Medulla oblongata (tissue), 1 donor: ENCODE measurements at regions not wholly inside any gene's neighbourhood (a gene's known extent, or its start where the extent isn't known, plus 50 kb on each side); places are given as distances from the start of the nearest gene placed in this dataset.
"Not testable (repeated sequence)": the region's sequence is repeated elsewhere in the genome, so short reads cannot be mapped to it uniquely, and the experiment has no call there.

Experiments
- DNase-seq: peaks from one replicate; pipeline ENCODE4 v3.0.0-alpha.2; 2015; ENCODE audit errors: extremely low spot score

DNA sequence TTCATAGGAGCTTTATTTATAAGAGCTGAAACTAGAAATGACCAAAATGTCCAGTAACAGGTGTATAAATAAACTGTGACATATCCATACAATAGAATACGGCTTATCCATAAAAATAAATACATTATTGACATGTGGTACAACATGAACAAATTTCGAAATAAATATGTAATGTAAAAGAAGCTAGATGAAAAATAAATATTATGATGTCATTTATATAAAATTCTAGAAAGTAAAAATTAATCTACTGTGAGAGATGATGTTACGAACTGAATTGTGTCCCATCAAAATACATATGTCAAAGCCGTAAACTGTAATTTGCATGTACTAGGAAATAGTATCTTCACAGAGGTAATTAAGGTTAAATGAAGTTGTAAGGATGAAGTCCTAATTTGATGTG, 1104.9 kb downstream of the NSUN3 start:
- DNase-seq, result no peak

GRCh38 chr3:95168526-95168925, 1105.7 kb downstream of the NSUN3 start:
- no peak for DNase-seq

DNA sequence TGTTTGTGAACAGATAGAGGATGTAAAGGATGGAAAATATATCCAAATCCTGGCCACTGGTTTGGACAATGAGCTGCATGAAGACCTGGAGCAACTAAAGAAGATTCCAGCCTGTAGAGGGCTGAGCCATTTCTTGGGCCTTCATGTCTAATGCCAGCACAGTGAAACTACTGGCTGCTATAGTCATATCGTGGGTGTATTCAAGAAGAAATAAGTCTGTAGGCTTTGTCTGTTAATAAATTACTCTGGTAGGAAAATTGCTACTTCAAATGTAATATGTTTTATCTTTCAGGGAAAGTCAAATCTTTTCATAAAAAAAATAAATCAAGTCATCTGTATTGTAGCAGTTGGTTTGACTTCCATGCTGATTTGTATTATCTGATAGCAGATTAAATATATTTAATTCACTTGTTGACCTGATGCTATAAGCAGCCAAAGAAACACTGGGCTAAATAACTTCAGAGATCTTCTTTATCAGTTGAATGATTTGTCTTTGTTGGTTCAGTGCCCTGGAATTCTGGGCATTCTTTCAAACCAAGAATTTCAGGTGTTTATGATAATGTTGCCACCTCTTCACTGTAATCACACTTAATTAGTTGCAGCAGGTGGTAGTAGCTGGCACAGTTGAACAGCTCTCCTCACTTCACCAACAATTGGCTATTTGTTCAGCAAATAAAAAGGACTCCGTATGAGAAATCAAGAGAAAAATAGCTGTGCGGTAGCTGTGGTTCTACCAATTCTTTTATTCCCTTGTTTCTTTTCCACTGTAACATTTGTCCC, 1109.5 kb downstream of the NSUN3 start:
- DNase-seq, result peak; percentile 6

DNA sequence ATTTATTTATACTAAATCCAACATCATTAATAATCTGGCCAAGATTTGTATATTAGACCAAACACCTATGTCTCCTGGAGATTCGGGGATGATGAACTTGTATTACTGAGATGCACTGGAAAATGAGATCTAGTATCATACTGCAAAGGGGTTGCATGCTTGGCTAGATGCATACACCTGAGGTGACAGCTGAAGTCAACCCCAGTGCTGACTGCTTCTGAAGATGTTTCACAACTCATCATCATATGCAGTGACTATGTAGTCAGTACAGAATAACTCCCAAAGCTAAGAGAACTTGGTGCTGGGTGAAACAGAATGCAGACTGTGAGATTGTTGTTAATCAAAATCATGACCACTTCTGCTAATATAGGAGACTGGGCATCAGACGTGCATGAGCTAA, 1114.2 kb downstream of the NSUN3 start:
- no peak for DNase-seq

DNA sequence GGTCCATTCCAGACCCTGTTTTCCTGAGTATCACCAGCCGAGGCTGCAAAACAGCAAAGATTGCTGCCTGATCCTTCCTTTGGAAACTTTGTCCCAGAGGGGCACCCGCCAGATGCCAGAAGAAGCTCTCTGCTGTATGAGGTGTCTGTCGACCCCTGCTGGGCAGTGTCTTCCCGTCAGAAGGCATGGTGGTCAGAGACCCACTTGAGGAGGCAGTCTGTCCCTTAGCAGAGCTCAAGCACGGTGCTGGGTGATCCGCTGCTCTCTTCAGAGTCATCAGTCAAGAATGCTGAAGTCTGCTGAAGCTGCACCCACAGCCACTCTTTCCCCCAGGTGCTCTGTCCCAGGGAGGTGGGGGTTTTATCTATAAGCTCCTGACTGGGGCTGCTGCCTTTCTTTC, 1121.2 kb downstream of the NSUN3 start:
- DNase-seq, result no peak

DNA sequence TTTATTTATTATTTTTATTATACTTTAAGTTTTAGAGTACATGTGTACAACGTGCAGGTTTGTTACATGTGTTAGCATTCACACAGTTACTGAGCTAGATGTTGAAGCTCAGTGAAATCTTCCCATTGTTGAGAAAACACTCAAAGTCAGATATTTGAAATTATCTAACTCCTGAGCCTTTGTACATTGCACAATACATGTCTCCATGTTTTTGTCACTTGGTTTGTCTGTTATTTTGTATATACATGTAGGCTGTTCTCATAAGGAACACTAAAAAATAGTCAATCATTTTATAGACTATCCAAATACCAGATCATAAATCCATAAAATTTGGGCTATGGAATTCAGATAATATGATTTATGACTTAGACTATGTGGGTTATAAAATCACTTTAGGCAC, 1126.5 kb downstream of the NSUN3 start:
- DNase-seq, result no peak

- no peak for DNase-seq
These were observed 1134.8 kb downstream of the NSUN3 start for GRCh38 chr3:95197661-95198060.

DNA sequence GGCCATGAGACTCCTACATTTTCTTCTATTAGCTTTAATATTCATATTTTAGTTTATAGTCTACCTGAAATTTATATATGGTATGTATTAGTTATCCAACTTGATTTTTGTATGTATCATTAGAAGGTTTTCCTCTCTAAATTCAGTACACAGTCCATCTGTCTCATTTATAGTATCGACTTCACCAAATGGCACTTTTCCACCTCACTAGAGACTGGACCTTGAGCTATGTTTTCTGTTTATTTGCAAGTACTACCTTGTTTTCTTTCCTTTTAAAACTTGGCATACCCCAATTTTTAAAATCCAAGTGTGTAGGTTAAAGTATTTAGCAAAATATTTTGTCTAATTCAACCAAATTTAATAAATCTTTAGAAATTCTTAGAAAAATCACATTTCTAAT, 1137.5 kb downstream of the NSUN3 start:
- DNase-seq, result no peak

DNA sequence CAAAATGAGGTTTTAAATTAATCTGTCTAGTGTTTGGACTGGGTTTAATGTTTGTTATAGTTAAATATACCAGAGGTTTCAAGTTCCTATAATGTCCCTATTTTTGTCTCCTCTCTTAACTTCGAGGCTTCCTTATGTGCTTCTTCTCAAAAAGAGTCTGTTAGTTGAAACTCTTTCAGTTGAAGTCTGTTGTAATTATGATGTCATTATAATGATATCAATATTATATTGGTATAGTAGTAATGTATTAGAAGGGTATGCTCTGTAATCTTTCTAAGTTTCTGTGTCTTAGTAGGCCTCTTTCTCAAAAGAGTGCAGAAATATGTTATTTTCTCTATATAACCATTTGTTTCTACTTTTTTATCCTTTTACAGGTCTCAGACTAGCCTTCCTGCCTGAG, 1148.0 kb downstream of the NSUN3 start:
- no peak for DNase-seq

DNA sequence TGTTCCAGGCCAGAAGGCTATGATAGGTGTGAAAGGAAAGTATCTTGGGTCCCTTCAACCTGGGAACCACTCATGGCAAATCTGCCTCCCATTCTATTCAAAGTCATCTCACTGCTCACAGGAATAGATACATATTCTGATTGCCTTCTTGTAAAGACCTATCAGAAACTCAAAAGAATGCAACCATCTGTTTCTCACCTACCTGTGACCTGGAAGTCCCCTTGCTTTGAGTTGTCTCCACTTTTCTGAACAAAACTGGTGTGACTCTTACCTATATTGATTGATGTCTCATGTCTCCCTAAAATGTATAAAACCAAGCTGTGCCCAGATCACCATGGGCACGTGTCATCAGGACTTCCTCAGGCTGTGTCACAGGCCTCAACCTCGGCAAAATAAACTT, 1149.3 kb downstream of the NSUN3 start:
- no peak for DNase-seq

GRCh38 chr3:95215437-95215957, 1152.6 kb downstream of the NSUN3 start:
- no peak for DNase-seq

DNA sequence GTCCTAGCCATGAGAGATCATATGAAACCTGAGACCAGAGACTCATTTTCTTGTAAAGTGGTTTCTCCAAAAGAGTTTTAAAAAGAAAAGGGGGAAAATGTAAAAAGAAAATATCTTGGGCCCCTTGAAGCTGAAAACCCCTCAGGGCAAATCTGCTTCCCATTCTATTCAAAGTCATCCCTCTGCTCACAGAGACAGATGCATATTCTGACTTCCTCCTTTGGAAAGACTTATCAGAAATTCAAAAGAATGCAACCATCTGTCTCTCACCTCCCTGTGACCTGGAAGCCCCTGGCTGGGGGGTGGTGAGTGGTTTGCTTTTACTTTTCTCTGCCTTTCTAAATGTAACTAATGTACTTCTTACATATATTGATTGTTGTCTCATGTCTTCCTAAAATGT, 1154.8 kb downstream of the NSUN3 start:
- DNase-seq, result no peak

- DNase-seq, result no peak
These were observed 1155.6 kb downstream of the NSUN3 start for GRCh38 chr3:95218484-95218883.

DNA sequence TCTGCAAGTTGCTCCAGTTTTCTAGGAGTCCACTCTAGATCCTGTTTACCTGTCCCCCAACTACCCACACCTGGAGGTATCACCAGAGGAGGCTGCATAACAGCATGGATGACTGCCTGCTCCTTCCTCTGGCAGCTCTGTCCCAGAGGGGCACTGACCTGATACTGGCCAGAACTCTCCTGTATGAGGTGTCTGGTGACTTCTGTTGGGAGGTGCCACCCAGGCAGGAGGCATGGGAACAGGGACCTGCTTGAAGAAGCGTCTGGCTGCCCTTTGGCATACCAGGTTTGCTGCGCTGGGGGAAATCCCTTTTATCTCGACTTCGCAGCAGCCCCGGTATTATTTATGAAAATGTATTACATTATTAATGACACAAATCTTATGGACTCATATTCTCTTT, 1163.6 kb downstream of the NSUN3 start:
- DNase-seq, result no peak

DNA sequence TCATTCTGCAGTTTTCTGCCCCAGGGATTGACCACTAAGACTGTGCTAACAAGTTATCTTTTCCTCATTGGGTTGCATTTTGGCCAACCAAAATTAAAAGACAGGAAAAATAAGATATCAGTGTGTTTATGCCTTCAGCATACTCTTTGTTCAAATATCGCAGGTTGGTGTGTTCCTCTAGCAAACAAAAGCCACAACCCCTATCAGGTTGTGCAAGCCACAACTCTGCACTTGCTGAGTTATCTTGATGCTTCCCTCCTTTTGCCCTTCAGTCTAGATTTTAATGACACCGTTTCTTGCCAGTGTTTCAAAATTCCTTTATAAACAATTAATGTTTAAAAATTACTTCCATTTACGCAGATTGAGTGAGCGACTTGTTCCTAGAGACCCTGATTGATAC, 1164.2 kb downstream of the NSUN3 start:
- no peak for DNase-seq

- DNase-seq, result no peak
These were observed 1165.6 kb downstream of the NSUN3 start for GRCh38 chr3:95228416-95228815.

- DNase-seq, result no peak
These were observed 1173.1 kb downstream of the NSUN3 start for GRCh38 chr3:95235916-95236315.

DNA sequence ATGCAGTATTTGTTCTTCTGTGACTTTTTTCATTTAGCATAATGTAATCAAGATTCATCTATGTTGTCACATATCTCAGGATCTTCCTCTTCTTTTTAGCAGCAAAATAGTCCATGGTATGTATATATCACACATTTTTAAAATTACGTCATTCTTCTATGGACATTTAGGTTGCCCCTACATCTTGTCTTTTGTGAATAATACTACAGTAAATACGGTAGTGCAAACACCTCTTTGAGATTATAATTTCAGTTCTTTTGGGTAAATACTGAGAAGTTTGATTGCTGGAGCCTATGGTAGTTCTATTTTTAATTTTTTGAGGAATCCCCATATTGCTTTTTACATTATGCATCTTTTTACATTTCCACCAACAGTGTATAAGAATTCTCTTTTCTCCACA, 1174.9 kb downstream of the NSUN3 start:
- DNase-seq, result no peak

DNA sequence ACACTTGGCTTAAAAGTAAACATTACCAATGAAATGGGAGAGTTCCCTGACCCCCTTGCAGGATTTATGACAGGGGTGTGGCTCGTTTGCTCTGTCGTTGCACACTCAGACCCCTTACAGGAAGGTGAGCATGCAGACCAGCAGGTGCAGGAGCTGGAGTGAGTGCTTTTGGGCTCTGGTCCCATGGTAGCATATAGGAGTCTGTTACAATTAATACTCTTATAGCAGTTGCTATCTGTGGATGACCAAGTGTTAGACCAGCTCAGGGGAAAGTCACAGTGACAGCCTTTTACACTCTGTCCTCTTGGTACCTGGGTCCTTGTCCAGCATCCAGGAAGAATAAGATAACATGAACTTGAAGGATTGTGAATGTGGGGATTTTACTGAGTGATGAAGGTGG, 1177.5 kb downstream of the NSUN3 start:
- no peak for DNase-seq

DNA sequence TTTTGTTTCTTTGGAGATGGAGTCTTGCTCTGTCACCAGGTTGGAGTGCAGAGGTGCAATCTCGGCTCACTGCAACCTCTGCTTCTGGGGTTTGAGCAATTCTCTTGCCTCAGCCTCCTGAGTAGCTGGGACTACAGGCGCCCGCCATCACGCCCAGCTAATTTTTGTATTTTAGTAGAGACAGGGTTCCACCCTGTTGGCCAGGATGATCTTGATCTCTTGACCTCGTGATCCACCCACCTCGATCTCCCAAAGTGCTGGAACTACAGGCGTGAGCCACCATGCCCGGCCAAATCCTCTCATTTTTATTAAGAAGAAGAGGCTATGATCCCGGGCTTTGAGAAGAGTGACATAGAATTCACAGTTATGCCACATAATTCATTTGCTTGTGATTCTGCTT, 1178.4 kb downstream of the NSUN3 start:
- DNase-seq, result not testable (repeated sequence)

GRCh38 chr3:95246413-95246812, 1183.6 kb downstream of the NSUN3 start:
- DNase-seq, result no peak

GRCh38 chr3:95254061-95254460, 1191.2 kb downstream of the NSUN3 start:
- no peak for DNase-seq

DNA sequence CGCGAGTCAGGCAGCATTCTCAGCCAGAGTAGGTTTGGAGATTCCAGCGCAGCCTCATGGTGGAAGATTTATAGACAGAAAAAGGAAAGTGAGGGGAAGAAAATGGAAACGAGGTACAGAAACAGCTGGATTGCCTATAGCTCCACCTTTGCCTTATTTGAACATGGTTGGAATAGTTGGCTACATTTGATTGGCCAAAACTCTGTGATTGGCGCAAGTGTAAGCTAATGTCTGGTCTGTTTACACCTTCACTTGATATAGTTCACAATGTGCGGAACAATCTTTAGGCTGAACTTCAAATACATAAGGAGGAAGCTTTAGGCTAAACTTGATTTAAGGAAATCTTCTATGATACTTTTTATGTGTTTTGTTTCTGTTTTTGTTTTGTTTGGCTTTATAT, 1191.9 kb downstream of the NSUN3 start:
- DNase-seq, result no peak

DNA sequence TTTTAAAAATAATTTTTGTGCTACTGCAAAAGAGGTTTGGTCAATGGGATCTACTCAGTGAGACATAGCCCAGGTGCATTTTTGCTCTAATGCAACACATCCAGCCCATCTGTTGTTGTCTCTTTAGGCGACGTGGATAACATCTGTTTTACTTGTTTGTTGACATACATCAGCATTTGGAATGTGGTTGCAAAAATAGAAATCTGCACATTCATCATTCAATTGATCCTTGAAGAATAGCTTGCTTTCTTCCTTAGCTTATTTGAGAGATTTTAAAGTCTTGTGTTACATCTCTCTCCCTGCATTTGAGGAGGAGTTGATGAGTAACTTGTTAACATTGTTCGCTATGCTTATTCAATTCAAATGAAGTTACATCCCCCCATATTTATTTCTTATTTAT, 1202.3 kb downstream of the NSUN3 start:
- no peak for DNase-seq
